ENCODE measurements at regions not wholly inside any gene's neighbourhood (a gene's known extent, or its start where the extent isn't known, plus 50 kb on each side); places are given as distances from the start of the nearest gene placed in this dataset.

DNA sequence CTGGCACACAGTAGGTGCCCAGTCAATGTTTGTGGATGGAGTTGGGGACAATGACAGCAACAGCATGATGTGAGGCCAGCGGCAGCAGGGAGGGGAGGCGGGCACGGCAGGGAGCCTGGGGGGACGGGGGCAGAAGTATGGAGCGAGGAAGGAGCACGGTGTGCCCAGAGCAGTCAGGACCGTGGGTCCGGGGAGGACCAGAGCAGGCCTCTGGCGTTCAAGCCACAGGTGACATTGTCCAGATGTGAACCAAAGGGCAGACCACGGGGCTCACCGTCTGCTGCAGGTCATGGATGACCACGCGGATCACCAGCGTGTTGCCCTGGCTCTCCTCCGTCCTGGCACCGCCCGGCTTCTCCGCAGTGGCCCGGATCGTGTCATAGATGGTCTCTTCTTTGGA, 105.5 kb downstream of the SHANK2 start:
- TF ChIP-seq, protein P1, sequence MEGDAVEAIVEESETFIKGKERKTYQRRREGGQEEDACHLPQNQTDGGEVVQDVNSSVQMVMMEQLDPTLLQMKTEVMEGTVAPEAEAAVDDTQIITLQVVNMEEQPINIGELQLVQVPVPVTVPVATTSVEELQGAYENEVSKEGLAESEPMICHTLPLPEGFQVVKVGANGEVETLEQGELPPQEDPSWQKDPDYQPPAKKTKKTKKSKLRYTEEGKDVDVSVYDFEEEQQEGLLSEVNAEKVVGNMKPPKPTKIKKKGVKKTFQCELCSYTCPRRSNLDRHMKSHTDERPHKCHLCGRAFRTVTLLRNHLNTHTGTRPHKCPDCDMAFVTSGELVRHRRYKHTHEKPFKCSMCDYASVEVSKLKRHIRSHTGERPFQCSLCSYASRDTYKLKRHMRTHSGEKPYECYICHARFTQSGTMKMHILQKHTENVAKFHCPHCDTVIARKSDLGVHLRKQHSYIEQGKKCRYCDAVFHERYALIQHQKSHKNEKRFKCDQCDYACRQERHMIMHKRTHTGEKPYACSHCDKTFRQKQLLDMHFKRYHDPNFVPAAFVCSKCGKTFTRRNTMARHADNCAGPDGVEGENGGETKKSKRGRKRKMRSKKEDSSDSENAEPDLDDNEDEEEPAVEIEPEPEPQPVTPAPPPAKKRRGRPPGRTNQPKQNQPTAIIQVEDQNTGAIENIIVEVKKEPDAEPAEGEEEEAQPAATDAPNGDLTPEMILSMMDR (IDR thresholded peaks at IDR 0.05; ENCODE audit: control insufficient read depth, extremely low read depth, insufficient read depth): no peak
- no peak for DNase-seq (ENCODE audit: low read depth)
- H3K4me3 ChIP-seq (ENCODE audit: low read depth, low read length): no peak overlapping the region

DNA sequence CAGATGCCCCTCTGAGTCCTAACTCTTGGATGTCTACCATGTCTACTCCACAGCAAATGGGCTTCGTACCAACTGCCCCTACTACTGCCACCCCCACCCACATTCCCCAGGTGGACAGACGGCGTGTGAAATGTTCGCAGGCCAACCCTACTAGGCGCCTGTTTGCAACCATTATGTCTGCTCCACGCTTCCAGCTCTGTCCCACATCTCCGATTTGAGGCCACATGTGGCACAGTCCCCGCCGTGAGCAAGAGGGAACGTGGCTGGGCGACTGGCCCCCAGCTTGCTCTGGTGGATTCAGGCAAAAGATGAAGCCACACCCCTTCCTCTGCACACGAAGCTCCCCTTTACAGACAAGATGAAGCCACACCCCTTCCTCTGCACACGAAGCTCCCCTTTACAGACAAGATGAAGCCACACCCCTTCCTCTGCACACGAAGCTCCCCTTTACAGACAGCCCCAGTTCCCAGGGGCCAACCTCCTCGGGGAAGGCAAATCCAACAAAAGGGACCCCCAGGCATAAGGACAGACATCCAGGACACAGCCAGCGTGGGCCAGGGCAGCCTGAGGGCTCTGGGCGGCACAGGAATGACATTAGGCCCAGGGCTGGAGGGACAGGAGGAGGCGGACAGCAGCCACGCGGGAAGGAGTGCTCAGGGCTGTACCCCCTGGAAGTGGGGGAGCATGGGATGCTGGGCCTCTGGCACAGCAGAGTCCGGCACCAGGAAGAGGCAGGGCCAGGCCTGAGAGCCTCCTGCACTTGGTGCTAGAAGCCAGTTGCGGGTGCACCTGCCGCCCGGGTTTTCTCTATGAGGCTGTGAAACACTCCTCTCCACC, 106.2 kb downstream of the SHANK2 start:
- H3K4me3 ChIP-seq (ENCODE audit: low read depth, low read length): no peak overlapping the region
- TF ChIP-seq, protein P1 (IDR thresholded peaks at IDR 0.05; ENCODE audit: control insufficient read depth, extremely low read depth, insufficient read depth): no peak
- no peak for DNase-seq (ENCODE audit: low read depth)

DNA sequence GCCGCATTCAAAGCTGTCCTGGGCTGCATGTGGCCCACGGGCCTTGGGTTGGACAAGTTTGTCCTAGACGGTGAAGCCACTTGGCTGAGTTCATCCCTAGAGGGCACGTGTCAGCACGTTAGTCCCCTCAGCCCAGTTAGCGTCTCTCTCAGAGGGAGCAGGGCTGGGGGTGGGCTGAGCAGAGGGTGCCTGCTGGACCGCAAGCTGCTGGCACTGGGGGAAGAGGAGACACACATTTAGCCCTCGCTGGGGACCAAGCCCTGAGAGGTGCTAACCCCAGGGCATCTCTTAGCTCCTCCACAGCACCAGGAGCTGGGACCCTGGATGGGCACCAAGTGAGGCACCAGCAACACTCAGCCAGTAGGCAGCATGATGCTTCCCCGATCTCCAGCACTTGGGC, 107.0 kb downstream of the SHANK2 start:
- no peak overlapping the region for H3K4me3 ChIP-seq (ENCODE audit: low read depth, low read length)
- TF ChIP-seq, protein P1 (IDR thresholded peaks at IDR 0.05; ENCODE audit: control insufficient read depth, extremely low read depth, insufficient read depth): no peak
- DNase-seq (ENCODE audit: low read depth): no peak

DNA sequence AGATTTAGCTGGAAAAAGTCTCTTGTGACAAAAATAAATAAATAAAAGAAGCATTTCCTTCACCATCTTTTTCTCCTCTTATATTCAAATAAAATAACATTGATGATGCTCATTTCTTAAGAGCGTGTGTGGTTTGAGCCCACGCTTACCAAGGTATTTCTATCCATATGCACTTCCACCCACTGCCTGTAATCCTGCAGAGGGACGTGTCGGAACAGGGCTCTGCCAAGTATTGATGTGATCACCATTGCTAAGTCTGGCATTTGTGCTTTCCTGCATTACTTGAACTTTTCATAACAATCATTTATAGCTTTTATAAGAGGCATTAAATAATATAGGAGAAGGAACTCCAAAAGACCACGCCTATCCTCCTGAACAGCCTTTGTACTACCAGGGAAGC, 107.6 kb downstream of the SHANK2 start:
- TF ChIP-seq, protein P1 (IDR thresholded peaks at IDR 0.05; ENCODE audit: control insufficient read depth, extremely low read depth, insufficient read depth): no peak
- no peak for DNase-seq (ENCODE audit: low read depth)
- no peak overlapping the region for H3K4me3 ChIP-seq (ENCODE audit: low read depth, low read length)

DNA sequence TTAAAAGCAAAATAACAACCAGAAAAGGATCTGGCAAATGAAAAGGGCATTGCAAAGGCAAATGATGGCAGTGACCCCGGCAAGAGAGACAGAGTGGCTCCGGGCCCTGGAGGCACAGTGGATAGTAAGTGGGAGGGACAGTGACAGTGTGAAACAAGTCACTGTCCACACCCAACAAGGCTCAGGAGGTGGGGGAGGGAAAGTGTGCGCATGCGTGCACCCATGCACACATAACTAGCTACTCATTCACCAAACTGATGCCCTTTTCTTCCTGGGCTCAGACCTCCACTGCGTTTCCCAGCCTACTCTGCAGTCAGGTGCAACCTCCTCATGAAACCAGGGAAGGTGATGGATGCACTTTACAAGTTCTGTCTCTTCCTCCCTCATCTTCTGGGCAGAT, 108.4 kb downstream of the SHANK2 start:
- no peak for DNase-seq (ENCODE audit: low read depth)
- no peak overlapping the region for H3K4me3 ChIP-seq (ENCODE audit: low read depth, low read length)
- TF ChIP-seq, protein P1 (IDR thresholded peaks at IDR 0.05; ENCODE audit: control insufficient read depth, extremely low read depth, insufficient read depth): no peak

DNA sequence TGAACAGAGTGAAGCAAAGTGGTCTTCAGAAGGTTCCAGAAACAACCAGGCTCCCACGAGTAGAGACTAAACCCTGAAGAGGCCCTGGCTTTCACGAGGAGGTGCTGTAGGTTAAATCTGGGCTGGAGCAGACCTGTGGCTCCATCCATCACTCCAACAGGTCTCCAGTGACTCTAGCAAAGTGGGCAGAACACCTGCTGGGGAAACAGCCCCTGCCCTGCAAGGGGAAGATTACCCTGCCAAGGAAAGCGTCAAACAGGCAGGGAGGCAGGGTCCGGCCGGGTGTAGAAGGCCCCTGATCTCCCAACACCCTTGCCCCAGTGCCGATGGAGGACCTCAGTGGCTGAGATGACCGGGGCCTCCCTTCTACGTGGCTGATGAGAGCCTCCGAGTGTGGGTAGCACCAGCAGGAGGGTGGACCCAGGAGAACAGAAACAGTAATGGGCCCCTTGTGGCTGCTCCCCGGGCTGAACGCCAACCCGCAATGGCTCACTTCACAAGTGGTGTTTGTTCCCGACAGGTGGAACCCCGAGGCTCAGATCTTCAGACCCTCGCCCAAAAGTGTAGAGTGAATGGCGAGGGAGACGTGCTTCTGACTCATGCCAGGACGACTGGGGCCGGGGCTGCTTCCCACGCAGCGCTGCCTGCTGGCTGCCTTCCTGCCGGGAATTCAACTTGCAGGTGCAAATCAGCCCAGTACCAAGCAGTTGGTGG, 112.0 kb downstream of the SHANK2 start:
- DNase-seq (ENCODE audit: low read depth): no peak
- TF ChIP-seq, protein P1 (IDR thresholded peaks at IDR 0.05; ENCODE audit: control insufficient read depth, extremely low read depth, insufficient read depth): no peak

More for the DNA sequence above, 112.0 kb downstream of the SHANK2 start:
- no peak overlapping the region for H3K4me3 ChIP-seq (ENCODE audit: low read depth, low read length)
